H9 (cell line): ENCODE measurements at regions not wholly inside any gene's neighbourhood (a gene's known extent, or its start where the extent isn't known, plus 50 kb on each side); places are given as distances from the start of the nearest gene placed in this dataset.

Source experiments
- DNase-seq: peaks from one replicate; pipeline ENCODE4 v3.0.0-alpha.2; 2017
- H2AFZ ChIP-seq: one replicate; pipeline ENCODE4 v1.6.1; 2013; ENCODE audit warnings: mild to moderate bottlenecking, low read length, control low read depth, moderate library complexity
- H2AK5ac ChIP-seq: 2 replicates; pipeline ENCODE4 v1.6.1; 2013; ENCODE audit warnings: low read length, control low read depth, mixed read lengths; ENCODE audit not compliant: insufficient read length
- H2BK120ac ChIP-seq: one replicate; pipeline ENCODE4 v1.6.1; 2013; ENCODE audit warnings: low read depth, mild to moderate bottlenecking, low read length, control low read depth, inconsistent platforms; ENCODE audit not compliant: poor library complexity, severe bottlenecking
- H2BK12ac ChIP-seq: 2 replicates; pipeline ENCODE4 v1.6.1; 2013; ENCODE audit warnings: low read length, control low read depth, mixed read lengths, low read depth; ENCODE audit not compliant: insufficient read length
- H2BK15ac ChIP-seq: 2 replicates; pipeline ENCODE4 v1.6.1; 2013; ENCODE audit warnings: low read depth, low read length, control low read depth
- H2BK20ac ChIP-seq: one replicate; pipeline ENCODE4 v1.6.1; 2013; ENCODE audit warnings: low read depth, mild to moderate bottlenecking, low read length, control low read depth, inconsistent platforms; ENCODE audit not compliant: poor library complexity, severe bottlenecking
- H2BK5ac ChIP-seq: 2 replicates; pipeline ENCODE4 v1.6.1; 2013; ENCODE audit warnings: low read length, control low read depth, mixed read lengths; ENCODE audit not compliant: insufficient read length
- H3K14ac ChIP-seq: 2 replicates; pipeline ENCODE4 v1.6.1; 2013; ENCODE audit warnings: low read length, control low read depth; ENCODE audit not compliant: insufficient read depth
- H3K18ac ChIP-seq: 2 replicates; pipeline ENCODE4 v1.6.1; 2013; ENCODE audit warnings: low read depth, mild to moderate bottlenecking, mixed read lengths, low read length, control low read depth; ENCODE audit not compliant: insufficient read length
- H3K23ac ChIP-seq: 2 replicates; pipeline ENCODE4 v1.6.1; 2013; ENCODE audit warnings: low read length, control low read depth, mixed read lengths, low read depth; ENCODE audit not compliant: insufficient read length
- H3K23me2 ChIP-seq: 2 replicates; pipeline ENCODE4 v1.6.1; 2013; ENCODE audit warnings: low read depth, mild to moderate bottlenecking, mixed read lengths, low read length, control low read depth; ENCODE audit not compliant: insufficient read length, poor library complexity, severe bottlenecking
- H3K27ac ChIP-seq: 2 replicates; pipeline ENCODE4 v1.5.1; 2013; ENCODE audit warnings: low read length, control low read depth, mixed read lengths, low read depth; ENCODE audit not compliant: insufficient read length
- H3K27me3 ChIP-seq: 2 replicates; pipeline ENCODE4 v1.6.1; 2013; ENCODE audit warnings: low read length, control low read depth, inconsistent platforms; ENCODE audit not compliant: insufficient read depth
- H3K4ac ChIP-seq: 2 replicates; pipeline ENCODE4 v1.6.1; 2013; ENCODE audit warnings: low read depth, mild to moderate bottlenecking, control low read depth, inconsistent platforms, low read length, moderate library complexity
- H3K4me1 ChIP-seq: 2 replicates; pipeline ENCODE4 v1.6.1; 2013; ENCODE audit warnings: low read length, control low read depth, inconsistent platforms; ENCODE audit not compliant: insufficient read depth
- H3K4me2 ChIP-seq: 2 replicates; pipeline ENCODE4 v1.6.1; 2013; ENCODE audit warnings: low read length, control low read depth, mixed read lengths; ENCODE audit not compliant: insufficient read length, insufficient read depth
- H3K56ac ChIP-seq: 2 replicates; pipeline ENCODE4 v1.6.1; 2013; ENCODE audit warnings: low read depth, mild to moderate bottlenecking, mixed read lengths, low read length, control low read depth; ENCODE audit not compliant: insufficient read length
- H3K79me1 ChIP-seq: 2 replicates; pipeline ENCODE4 v1.6.1; 2013; ENCODE audit warnings: low read depth, mild to moderate bottlenecking, moderate library complexity, low read length, control low read depth, inconsistent platforms; ENCODE audit not compliant: insufficient read depth, poor library complexity, severe bottlenecking
- H3K79me2 ChIP-seq: 2 replicates; pipeline ENCODE4 v1.6.1; 2013; ENCODE audit warnings: low read length, control low read depth, inconsistent platforms; ENCODE audit not compliant: insufficient read depth
- H3K9ac ChIP-seq: 2 replicates; pipeline ENCODE4 v1.6.1; 2013; ENCODE audit warnings: low read length, control low read depth, mixed read lengths; ENCODE audit not compliant: insufficient read length; ENCODE audit errors: extremely low read depth
- H3K9me3 ChIP-seq: one replicate; pipeline ENCODE4 v1.6.1; 2013; ENCODE audit warnings: low read depth, low read length, inconsistent platforms; ENCODE audit not compliant: control insufficient read depth
- H3T11ph ChIP-seq: one replicate; pipeline ENCODE4 v1.6.1; 2013; ENCODE audit warnings: mild to moderate bottlenecking, low read length, control low read depth, inconsistent platforms
- H4K20me1 ChIP-seq: one replicate; pipeline ENCODE4 v1.6.1; 2013; ENCODE audit not compliant: control insufficient read depth, insufficient read length, insufficient read depth
- H4K5ac ChIP-seq: 2 replicates; pipeline ENCODE4 v1.6.1; 2013; ENCODE audit warnings: low read depth, mild to moderate bottlenecking, mixed read lengths, low read length, control low read depth; ENCODE audit not compliant: insufficient read length
- H4K8ac ChIP-seq: replicated peaks from 2 replicates; pipeline ENCODE4 v1.6.1; 2013; ENCODE audit warnings: low read length, control low read depth, mixed read lengths, low read depth; ENCODE audit not compliant: insufficient read length
- H4K91ac ChIP-seq: 2 replicates; pipeline ENCODE4 v1.6.1; 2013; ENCODE audit warnings: low read depth, mild to moderate bottlenecking, moderate library complexity, mixed read lengths, low read length, control low read depth; ENCODE audit not compliant: insufficient read length
- H3K27ac Mint-ChIP-seq, 3 experiments: 2 replicates in 2 of 3; 3 replicates in 1 of 3; pipeline ENCODE4 v1.8.0; 2020 to 2021; ENCODE audit warnings: mixed read lengths in 3 of 3, mild to moderate bottlenecking in 1 of 3, moderate library complexity in 1 of 3
- H3K27me3 Mint-ChIP-seq: 2 replicates; pipeline ENCODE4 v1.8.0; 2021; ENCODE audit warnings: low read depth, mild to moderate bottlenecking, moderate library complexity, mixed read lengths
- H3K36me3 Mint-ChIP-seq, 3 experiments: 2 replicates in 2 of 3; 3 replicates in 1 of 3; pipeline ENCODE4 v1.8.0; 2020 to 2021; ENCODE audit warnings: low read depth in 3 of 3, mixed read lengths in 3 of 3; ENCODE audit not compliant: insufficient read depth in 1 of 3
- H3K4me1 Mint-ChIP-seq, 2 experiments: 2 replicates each; pipeline ENCODE4 v1.8.0; 2020; ENCODE audit warnings: mixed read lengths in 2 of 2
- H3K4me3 Mint-ChIP-seq, 2 experiments: 2 replicates in 1 of 2; 3 replicates in 1 of 2; pipeline ENCODE4 v1.8.0; 2020 to 2021; ENCODE audit warnings: mild to moderate bottlenecking in 2 of 2, mixed read lengths in 2 of 2, moderate library complexity in 1 of 2
- H3K9me3 Mint-ChIP-seq, 2 experiments: 2 replicates in 1 of 2; 3 replicates in 1 of 2; pipeline ENCODE4 v1.8.0; 2020; ENCODE audit warnings: mild to moderate bottlenecking in 2 of 2, mixed read lengths in 2 of 2, moderate library complexity in 1 of 2
- WGBS: extraction: QIAGEN DNeasy Blood & Tissue Kit; methylation state at CpG from one replicate; pipeline ENCODE4 v1.1.7; 2013; ENCODE audit warnings: missing lambda C conversion rate, low lambda C conversion rate, mixed read lengths; ENCODE audit not compliant: insufficient read length; ENCODE audit errors: extremely low coverage; 5-methylcytosine and 5-hydroxymethylcytosine counted together
- TF ChIP-seq, protein P1 (sequence below): fragments of 200-600 bp; sonication (generic); conservative IDR thresholded peaks from 3 replicates; pipeline ENCODE4 v1.8.0; 2021; ENCODE audit warnings: antibody characterized with exemption, mild to moderate bottlenecking

DNA sequence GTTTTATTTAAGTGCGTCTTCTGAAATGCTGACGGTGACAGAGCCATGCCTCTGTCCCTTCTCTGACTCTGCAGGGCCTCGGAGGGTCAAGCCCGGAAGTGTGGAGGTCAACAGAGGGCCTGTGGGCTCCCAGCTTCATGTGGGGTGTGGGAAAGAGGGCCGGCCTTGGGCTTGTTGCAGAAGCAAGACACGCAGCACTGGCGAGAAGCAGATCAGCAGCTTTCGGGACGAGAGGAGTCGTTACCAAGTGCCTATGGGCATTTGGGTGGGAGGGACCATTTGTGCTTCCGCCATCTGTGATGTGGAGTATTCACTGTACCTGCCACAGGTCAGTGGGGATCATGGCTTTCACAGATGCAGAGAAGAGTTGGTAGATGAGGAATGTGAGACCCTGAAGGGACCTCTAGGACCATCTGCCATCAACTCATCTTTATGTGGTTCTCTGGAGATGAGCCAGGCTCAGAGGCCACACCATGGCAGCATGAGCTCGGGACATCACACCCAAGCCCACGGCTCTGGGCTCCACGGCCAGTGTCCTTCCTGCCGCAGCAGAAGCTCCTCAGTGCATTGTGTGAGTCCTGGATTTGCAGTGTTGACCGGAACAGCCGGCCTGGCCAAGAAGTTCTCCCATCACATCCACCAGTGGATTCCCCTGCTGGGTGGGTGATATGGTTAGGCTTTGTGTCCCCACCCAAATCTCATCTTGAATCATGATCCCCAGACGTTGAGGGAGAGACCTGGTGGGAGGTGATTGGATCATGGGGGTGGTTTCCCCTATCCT is 590.7 kb downstream of the TBC1D22A start:
- H2BK5ac ChIP-seq: no peak overlapping the region
- no peak overlapping the region for H2AK5ac ChIP-seq
- TF ChIP-seq, protein P1, sequence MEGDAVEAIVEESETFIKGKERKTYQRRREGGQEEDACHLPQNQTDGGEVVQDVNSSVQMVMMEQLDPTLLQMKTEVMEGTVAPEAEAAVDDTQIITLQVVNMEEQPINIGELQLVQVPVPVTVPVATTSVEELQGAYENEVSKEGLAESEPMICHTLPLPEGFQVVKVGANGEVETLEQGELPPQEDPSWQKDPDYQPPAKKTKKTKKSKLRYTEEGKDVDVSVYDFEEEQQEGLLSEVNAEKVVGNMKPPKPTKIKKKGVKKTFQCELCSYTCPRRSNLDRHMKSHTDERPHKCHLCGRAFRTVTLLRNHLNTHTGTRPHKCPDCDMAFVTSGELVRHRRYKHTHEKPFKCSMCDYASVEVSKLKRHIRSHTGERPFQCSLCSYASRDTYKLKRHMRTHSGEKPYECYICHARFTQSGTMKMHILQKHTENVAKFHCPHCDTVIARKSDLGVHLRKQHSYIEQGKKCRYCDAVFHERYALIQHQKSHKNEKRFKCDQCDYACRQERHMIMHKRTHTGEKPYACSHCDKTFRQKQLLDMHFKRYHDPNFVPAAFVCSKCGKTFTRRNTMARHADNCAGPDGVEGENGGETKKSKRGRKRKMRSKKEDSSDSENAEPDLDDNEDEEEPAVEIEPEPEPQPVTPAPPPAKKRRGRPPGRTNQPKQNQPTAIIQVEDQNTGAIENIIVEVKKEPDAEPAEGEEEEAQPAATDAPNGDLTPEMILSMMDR: no peak
- H3K79me1 ChIP-seq: no peaks in the 10 kb centered on the region
- H3K14ac ChIP-seq: no peak overlapping the region
- no peak overlapping the region for H3K56ac ChIP-seq
- Mint-ChIP-seq H3K27ac (no peak overlapping the region; a peak in 1 of 7 replicates), H3K9me3 (peaks cover 89 to 97% of the 10 kb centered on the region in 2 experiments), H3K4me3 (no peak overlapping the region), H3K36me3 (peaks cover 0 to 48% (median 10%) of the 10 kb centered on the region in 3 experiments; a peak in 5 of 7 replicates), H3K27me3 (peaks cover 2% of the 10 kb centered on the region), H3K4me1 (no peaks in the 10 kb centered on the region)
- H2BK12ac ChIP-seq: no peak overlapping the region
- no peak overlapping the region for H3K4me2 ChIP-seq
- no peaks in the 10 kb centered on the region for H3K4me1 ChIP-seq
- no peaks in the 10 kb centered on the region for H3K23me2 ChIP-seq
- no peaks in the 10 kb centered on the region for H4K20me1 ChIP-seq
- H3K27ac ChIP-seq: no peak overlapping the region
- H3K9me3 ChIP-seq: peaks cover 70% of the 10 kb centered on the region
- H2BK20ac ChIP-seq: no peak overlapping the region
- no peak overlapping the region for H3K9ac ChIP-seq
- no peak overlapping the region for H3K23ac ChIP-seq
- DNase-seq: no peak
- no peak overlapping the region for H4K8ac ChIP-seq
- H2AFZ ChIP-seq: no peak overlapping the region
- H3K4ac ChIP-seq: no peak overlapping the region
- H3K18ac ChIP-seq: no peak overlapping the region
- no CpG with 5 or more reads among the region's 18 CpGs for WGBS
- no peak overlapping the region for H4K91ac ChIP-seq
- no peaks in the 10 kb centered on the region for H3K79me2 ChIP-seq
- H3K27me3 ChIP-seq: no peaks in the 10 kb centered on the region
- H4K5ac ChIP-seq: no peak overlapping the region
- no peak overlapping the region for H2BK120ac ChIP-seq
- no peak overlapping the region for H2BK15ac ChIP-seq
- no peak overlapping the region for H3T11ph ChIP-seq
